HG02981 (cell line): ENCODE measurements at regions not wholly inside any gene's neighbourhood (a gene's known extent, or its start where the extent isn't known, plus 50 kb on each side); places are given as distances from the start of the nearest gene placed in this dataset.
"Not testable (repeated sequence)": the region's sequence is repeated elsewhere in the genome, so short reads cannot be mapped to it uniquely, and the experiment has no call there.

ENCODE experiments used
- ATAC-seq: cut with Tn5 transposase; IDR thresholded peaks from one replicate; pipeline ENCODE4 v1.9.1; 2021; ENCODE audit warnings: mild to moderate bottlenecking, moderate library complexity; ENCODE audit not compliant: unreplicated experiment

GRCh38 chr5:13143214-13143613, 801.3 kb downstream of the DNAH5 start:
- ATAC-seq: no peak

- no peak for ATAC-seq
Measured at GRCh38 chr5:13133951-13134350, 810.5 kb downstream of the DNAH5 start.

GRCh38 chr5:13115476-13115875, 829.0 kb downstream of the DNAH5 start:
- no peak for ATAC-seq

GRCh38 chr5:13108265-13108664, 836.2 kb downstream of the DNAH5 start:
- ATAC-seq: no peak

- no peak for ATAC-seq
Measured at GRCh38 chr5:13107537-13107936, 837.0 kb downstream of the DNAH5 start.

- no peak for ATAC-seq
Measured at GRCh38 chr5:13081116-13081515, 863.4 kb downstream of the DNAH5 start.

- not testable (repeated sequence) for ATAC-seq
Measured at GRCh38 chr5:13072936-13073335, 871.6 kb downstream of the DNAH5 start.

- no peak for ATAC-seq
Measured at GRCh38 chr5:13063088-13063487, 881.4 kb downstream of the DNAH5 start.

- ATAC-seq: no peak
Measured at GRCh38 chr5:13045897-13046551, 898.5 kb downstream of the DNAH5 start.

- ATAC-seq: no peak
Measured at GRCh38 chr5:13034061-13034460, 910.4 kb downstream of the DNAH5 start.

- no peak for ATAC-seq
Measured at GRCh38 chr5:13029211-13029610, 915.3 kb downstream of the DNAH5 start.

- no peak for ATAC-seq
Measured at GRCh38 chr5:13027874-13028273, 916.6 kb downstream of the DNAH5 start.

- no peak for ATAC-seq
Measured at GRCh38 chr5:13019729-13020128, 924.8 kb downstream of the DNAH5 start.

- no peak for ATAC-seq
Measured at GRCh38 chr5:13003457-13003856, 941.0 kb downstream of the DNAH5 start.

- no peak for ATAC-seq
Measured at GRCh38 chr5:12999667-13000066, 944.8 kb downstream of the DNAH5 start.

- ATAC-seq: no peak
Measured at GRCh38 chr5:12985142-12985541, 959.3 kb downstream of the DNAH5 start.

- no peak for ATAC-seq
Measured at GRCh38 chr5:12974856-12975255, 969.6 kb downstream of the DNAH5 start.

GRCh38 chr5:12965804-12966203, 978.7 kb downstream of the DNAH5 start:
- no peak for ATAC-seq

- no peak for ATAC-seq
Measured at GRCh38 chr5:12959713-12960112, 984.8 kb downstream of the DNAH5 start.

GRCh38 chr5:12952409-12952808, 992.1 kb downstream of the DNAH5 start:
- no peak for ATAC-seq

- no peak for ATAC-seq
Measured at GRCh38 chr5:12951846-12952245, 992.6 kb downstream of the DNAH5 start.

- ATAC-seq: no peak
Measured at GRCh38 chr5:12947379-12947778, 997.1 kb downstream of the DNAH5 start.

GRCh38 chr5:12945477-12945876, 999.0 kb downstream of the DNAH5 start:
- ATAC-seq: not testable (repeated sequence)
